HT1080 (cell line): ENCODE measurements at regions not wholly inside any gene's neighbourhood (a gene's known extent, or its start where the extent isn't known, plus 50 kb on each side); places are given as distances from the start of the nearest gene placed in this dataset.
A peak's percentile ranks its signal among the peaks of the same experiment; 100 is the strongest.
"Not testable (repeated sequence)": the region's sequence is repeated elsewhere in the genome, so short reads cannot be mapped to it uniquely, and the experiment has no call there.

Source experiments
- DNase-seq: peaks from one replicate; pipeline ENCODE4 v3.0.0-alpha.2; 2015; ENCODE audit warnings: low read depth

GRCh38 chr13:61880578-61881283 lies 465.1 kb upstream of the PCDH20 start:
- DNase-seq: peak; percentile 56

DNA sequence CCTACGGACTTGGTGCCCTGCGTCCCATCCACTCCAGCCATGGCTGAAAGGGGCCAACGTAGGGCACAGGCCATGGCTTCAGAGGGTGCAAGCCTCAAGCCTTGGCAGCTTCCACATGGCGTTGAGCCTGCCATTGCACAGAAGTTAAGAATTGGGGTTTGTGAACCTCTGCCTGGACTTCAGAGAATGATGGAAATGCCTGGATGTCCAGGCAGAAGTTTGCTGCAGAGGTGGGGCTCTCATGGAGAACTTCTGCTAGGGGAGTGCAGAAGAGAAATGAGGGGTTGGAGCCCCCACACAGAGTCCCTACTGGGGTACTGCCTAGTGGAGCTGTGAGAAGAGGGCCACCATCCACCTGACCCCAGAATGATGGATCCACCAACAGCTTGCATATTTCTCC lies 462.9 kb upstream of the PCDH20 start:
- not testable (repeated sequence) for DNase-seq

GRCh38 chr13:61874970-61875579 lies 459.4 kb upstream of the PCDH20 start:
- DNase-seq: no peak

- DNase-seq: no peak
Observed at GRCh38 chr13:61873717-61874116, 458.1 kb upstream of the PCDH20 start.

- peak; percentile 13 for DNase-seq
Observed at GRCh38 chr13:61857198-61857597, 441.5 kb upstream of the PCDH20 start.

GRCh38 chr13:61852116-61852619 lies 436.5 kb upstream of the PCDH20 start:
- DNase-seq: no peak

DNA sequence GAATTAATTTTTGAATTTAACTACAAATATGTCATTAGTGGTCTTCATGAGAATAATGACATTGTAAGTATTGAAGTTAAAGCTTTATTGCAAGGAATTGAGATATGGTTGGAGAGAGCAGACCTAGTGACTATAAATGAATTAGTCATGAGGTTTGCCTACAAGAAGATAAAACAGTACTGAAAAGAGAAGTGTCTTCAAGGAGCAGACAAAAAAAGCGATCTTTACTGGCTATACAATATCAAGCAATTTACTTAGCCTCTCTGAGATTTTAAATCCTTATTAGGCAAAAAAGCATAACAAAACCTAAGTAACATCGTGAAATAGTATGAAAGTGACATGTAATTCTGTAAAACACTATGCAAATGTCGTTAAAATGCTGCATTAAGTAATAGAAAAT lies 435.1 kb upstream of the PCDH20 start:
- DNase-seq: no peak

GRCh38 chr13:61838568-61838967 lies 422.9 kb upstream of the PCDH20 start:
- DNase-seq: no peak

GRCh38 chr13:61833228-61833627 lies 417.6 kb upstream of the PCDH20 start:
- DNase-seq: no peak

DNA sequence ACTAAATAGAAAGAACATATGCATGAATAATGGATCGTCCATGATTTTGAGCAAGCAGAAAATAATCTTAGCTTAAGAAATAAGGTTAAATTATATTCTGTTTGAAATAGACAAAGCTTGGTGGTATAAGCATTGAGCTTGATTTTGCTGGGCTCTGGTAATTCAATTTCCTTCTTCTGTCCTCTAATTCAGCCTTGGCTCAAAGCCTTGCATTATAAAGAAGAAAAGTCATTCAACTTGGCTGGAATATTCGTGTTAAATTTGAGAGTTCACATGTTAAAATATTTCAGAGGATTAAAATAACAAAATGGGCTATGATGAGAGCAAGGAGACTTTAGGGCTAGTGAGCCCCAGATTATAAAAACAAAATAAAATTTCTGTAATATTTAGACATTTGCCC lies 415.4 kb upstream of the PCDH20 start:
- DNase-seq: no peak

DNA sequence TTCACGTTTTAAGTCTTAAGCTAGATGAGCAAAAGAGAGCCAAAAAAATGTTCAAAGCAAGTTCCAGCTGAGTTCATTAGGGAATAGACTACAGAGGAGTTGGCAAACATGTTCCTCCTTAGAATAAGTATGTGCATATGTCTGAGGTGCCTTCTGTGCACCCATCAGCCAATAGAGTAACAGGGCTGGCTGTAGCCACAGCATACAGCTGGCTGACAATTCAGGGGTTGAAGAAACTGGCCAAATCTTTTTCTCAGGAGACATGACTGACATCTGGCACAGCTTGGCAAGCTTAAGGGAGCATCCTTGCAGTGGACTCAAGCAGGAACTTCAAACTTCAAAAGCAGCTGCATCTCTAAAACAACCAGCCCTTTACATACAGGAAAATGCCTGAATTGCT lies 414.8 kb upstream of the PCDH20 start:
- DNase-seq: no peak

DNA sequence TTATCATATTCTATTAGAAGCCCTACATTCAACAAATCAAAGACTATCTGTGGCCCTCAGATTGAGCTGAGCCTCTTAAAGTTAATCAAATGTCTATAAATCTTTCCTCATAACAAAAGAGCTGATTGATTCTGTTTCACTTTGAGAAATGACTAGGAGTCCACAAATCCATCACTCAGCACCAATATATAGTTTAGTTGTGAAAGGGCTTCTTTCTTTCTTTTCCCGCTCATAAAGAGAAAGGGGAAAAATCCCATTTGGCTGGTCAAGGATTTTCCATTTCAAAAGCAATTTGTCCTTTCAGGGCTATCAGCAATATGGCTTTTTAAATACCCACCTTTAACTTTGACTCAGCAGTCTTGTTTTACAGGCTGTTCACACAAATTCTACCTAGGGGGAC lies 408.5 kb upstream of the PCDH20 start:
- DNase-seq: no peak

DNA sequence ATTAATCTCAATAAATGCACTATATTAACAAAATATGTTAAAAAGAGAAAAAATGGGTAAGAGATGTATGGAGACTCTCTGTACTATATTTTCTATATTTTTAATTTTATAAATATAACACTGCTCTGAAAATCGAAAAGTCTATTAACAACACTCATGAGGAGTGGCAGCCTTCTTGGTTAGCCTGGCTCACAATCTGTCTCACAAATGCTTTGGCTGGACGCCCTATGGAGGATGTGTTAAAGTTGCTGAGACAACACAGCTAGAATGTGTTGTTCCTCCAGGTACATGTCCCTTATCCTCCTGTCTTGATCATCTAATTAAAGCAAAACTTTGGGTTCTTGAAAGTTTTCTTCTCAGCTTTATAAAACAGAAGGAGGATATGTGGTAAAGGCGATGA lies 396.6 kb upstream of the PCDH20 start:
- no peak for DNase-seq

- no peak for DNase-seq
Observed at GRCh38 chr13:61810065-61810464, 394.4 kb upstream of the PCDH20 start.

DNA sequence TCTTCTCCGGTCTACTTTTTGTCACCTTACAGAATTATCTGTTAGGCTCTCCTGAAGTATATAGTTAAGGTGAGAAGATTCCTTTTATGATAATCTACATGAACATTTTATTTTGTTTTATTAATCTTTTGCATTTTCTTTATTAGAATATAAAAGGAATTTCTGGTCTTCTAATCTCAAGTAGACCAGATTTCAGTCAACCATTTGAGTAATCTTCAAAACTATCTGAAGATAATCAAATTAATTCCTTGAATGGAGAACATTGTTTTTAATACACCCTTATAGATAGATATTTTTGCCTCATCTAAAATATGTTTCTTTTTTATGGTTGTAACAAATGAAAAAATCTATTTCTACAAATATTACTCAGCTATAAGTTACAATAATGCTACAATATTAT lies 381.7 kb upstream of the PCDH20 start:
- DNase-seq: no peak

GRCh38 chr13:61795580-61795979 lies 379.9 kb upstream of the PCDH20 start:
- DNase-seq: no peak

DNA sequence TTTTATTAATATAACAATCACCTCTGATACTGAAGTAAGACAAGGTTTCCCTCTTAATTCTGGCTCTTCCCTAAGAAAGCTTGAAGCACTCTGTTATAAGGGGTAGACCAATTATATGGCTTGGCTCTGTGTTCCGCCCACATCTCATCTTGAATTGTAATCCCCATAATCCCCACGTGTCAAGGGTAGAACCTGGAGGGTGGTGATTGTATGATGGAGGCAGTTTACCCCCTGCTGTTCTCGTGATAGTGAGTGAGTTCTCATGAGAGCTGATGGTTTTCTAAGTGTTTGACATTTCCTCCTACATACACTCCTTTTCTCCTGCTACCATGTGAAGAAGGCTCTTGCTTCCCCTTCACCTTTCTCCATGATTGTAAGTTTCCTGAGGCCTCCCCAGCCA lies 363.8 kb upstream of the PCDH20 start:
- no peak for DNase-seq

GRCh38 chr13:61778531-61778930 lies 362.9 kb upstream of the PCDH20 start:
- no peak for DNase-seq

DNA sequence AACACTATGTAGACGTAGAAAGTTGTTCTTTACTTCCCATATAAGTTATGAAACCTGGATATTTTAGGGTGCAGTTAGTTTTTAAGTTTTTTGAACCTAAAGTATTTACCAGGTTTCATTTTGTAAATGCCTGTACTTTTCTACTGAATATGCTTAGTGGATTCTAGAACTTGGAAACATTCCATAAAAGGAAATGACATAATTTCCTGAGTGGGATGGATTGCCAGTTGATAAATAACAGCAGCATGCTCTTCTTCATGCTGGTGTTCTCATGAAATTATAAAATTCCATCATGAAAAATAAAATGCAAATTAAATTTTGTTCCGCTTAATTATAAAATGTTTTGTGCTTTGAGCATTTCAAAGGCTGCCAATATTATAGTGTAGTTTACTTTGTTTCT lies 362.2 kb upstream of the PCDH20 start:
- DNase-seq: peak; percentile 7

DNA sequence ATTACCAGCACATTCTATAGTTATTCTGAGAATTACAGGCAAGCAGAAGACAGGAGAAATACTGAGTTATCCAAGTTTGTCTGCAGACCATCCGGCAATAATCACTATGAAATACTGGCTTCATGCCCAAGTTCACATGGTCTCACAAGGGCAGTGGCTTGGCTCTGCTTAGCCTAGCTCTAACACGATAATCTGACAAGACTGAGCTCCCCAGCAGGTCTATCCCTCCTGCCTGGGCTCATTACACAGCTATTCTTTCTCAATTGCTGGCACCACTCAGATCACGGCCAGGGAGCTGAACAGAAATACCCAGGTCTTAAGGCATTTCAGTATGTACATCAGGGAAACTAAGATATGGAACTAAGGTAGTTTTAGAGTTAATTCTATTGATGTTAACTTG lies 361.6 kb upstream of the PCDH20 start:
- DNase-seq: no peak

GRCh38 chr13:61774903-61775302 lies 359.3 kb upstream of the PCDH20 start:
- no peak for DNase-seq

DNA sequence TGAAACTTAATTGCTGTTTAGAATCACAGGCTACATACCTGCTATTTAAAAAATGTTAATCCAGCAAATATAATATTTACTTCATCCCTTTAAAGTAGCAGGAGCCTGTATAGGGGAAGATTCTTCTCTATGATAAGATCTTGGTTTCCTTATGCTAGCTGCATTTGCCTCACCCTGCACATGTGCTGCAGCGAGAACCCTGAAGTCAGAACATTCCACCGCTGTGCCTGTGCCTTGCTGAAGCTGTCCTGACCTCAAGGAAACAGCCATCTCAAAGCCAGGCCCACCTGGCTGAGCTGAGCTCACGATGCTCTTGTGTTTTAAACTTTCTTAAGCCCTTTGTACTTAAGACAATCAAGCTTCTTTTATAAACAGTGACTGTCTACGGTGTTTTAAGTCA lies 355.0 kb upstream of the PCDH20 start:
- DNase-seq: no peak

GRCh38 chr13:61768175-61768574 lies 352.5 kb upstream of the PCDH20 start:
- DNase-seq: peak; percentile 7
